WI38 (cell line): ENCODE measurements at regions not wholly inside any gene's neighbourhood (a gene's known extent, or its start where the extent isn't known, plus 50 kb on each side); places are given as distances from the start of the nearest gene placed in this dataset.

Source experiments
- H3K4me3 ChIP-seq: 2 replicates; pipeline ENCODE4 v1.5.1; 2011; ENCODE audit warnings: low read depth, mild to moderate bottlenecking, control low read depth, low read length
- TF ChIP-seq, protein P1 (sequence below): IDR thresholded peaks from 2 replicates; pipeline ENCODE4 v1.5.1; 2012; ENCODE audit warnings: low read depth, mild to moderate bottlenecking, control low read depth, low read length

DNA sequence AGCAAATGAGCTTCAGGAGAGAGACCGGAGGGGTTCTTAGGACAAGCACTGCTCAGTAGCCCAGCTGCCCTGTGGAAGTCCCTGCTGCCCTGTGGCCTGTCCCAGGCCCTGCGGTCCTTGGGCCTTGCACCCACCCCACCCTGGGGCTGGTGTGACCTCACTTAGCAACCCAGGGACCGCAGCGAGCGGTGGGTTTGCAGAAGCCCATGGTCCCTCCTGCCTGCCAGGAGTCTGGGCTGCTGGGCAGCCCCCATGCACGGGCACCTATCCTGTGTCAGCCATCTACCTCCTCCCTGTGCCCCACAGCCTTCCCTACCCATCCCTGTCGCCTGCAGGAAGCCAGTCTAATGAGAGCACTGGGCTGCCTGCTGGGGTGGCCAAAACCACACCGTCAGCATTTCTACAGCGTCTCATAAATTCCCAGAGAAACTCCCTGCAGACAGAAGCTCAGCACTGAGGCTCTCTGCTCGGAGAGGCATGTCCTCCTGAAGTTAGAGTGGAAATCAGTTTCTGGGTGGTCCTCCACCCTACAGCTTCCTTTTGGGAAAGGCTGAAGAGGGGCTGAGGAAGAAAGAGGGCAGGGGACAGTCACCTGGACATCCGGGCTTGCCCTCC, 231.1 kb upstream of the HS6ST1 start:
- no peak overlapping the region for H3K4me3 ChIP-seq
- TF ChIP-seq, protein P1, sequence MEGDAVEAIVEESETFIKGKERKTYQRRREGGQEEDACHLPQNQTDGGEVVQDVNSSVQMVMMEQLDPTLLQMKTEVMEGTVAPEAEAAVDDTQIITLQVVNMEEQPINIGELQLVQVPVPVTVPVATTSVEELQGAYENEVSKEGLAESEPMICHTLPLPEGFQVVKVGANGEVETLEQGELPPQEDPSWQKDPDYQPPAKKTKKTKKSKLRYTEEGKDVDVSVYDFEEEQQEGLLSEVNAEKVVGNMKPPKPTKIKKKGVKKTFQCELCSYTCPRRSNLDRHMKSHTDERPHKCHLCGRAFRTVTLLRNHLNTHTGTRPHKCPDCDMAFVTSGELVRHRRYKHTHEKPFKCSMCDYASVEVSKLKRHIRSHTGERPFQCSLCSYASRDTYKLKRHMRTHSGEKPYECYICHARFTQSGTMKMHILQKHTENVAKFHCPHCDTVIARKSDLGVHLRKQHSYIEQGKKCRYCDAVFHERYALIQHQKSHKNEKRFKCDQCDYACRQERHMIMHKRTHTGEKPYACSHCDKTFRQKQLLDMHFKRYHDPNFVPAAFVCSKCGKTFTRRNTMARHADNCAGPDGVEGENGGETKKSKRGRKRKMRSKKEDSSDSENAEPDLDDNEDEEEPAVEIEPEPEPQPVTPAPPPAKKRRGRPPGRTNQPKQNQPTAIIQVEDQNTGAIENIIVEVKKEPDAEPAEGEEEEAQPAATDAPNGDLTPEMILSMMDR: no peak

- H3K4me3 ChIP-seq: no peak overlapping the region
- TF ChIP-seq, protein P1: no peak
Measured at GRCh38 chr2:128550389-128550788, 231.7 kb upstream of the HS6ST1 start.

DNA sequence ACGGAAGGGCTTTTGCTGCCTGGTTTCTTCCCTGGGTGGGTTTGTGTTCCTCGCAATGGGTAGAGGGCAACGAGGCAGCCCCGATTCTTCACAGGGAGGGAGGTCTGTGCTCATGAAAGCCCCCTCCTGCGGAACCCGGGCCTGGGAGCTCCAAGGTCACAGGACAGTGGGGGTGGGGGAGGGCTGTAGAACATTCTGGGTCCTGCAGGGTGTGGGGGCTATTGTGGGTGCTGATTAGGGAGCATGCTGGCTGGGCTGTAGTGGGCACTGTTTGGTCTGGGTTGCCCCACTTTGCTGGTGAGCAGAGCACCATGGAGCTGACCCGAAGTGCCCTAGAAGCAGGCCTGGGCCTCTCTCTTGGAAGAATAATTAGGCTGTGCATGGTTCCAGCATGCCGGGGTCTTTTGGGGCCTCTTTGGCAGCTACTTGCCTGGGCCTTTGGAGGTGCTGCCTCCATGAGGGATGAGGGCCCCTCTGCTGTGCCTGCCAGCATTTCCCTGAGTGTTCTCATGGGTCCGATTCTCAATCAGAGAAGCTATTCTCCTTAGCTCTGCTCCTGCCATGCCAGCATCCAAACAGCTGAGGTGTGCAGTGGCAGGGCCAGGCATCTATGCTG, 232.2 kb upstream of the HS6ST1 start:
- no peak overlapping the region for H3K4me3 ChIP-seq
- TF ChIP-seq, protein P1: no peak

DNA sequence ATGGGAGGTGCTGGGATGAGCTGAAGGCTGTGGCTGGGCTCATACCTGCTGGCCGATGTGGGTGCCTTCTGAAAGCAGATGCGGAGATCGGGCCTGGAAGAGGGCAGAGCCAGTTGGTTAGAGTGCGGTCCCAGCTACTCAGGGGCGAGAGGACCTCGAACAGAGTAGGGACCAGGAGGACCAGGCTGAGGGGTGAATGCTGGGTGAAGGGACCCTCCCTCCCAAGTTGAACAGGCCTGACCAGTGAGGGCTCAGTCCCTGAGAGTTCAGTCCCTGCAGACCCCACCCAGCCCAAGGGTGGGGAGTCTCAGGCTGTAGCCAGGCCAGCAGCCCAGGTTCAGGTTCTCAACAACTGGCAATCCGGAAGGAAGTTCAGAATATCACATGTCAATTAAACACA, 232.8 kb upstream of the HS6ST1 start:
- TF ChIP-seq, protein P1: no peak
- H3K4me3 ChIP-seq: no peak overlapping the region

DNA sequence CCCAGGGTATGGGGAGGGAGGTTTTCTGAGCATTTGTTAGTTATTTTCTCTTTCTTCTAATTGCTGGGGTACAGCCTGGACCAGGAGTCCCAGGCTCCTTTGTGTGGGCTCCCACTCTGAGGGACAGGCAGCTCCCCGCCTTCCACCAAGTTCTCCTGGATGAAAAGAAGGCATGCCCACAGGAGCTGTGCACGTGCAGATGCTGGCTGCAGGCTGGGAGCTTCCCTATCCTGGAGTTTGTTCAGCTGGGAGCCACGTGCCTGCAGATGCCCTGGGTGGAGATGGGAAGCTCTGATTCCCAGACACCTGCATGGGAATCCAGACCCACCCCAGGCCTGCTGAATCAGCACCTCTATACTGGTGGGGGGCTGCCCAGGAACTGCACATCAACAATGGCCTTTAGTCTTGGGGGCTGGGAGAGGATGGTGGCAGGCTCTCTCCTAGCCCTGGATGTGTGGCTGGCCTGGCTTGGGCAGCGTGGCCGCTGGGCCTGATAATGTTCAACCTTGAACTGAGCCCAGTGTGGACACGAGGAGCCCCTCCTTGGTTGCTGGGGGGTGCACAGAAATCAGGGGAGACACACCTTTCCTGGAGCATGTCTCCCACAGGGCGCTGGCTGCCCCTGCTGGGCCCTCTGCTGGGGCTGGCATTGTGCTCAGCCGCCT, 233.6 kb upstream of the HS6ST1 start:
- H3K4me3 ChIP-seq: no peak overlapping the region
- TF ChIP-seq, protein P1: no peak

GRCh38 chr2:128552806-128553551, 234.3 kb upstream of the HS6ST1 start:
- no peak overlapping the region for H3K4me3 ChIP-seq
- TF ChIP-seq, protein P1: no peak
